WTC11 (cell line): ENCODE measurements at regions not wholly inside any gene's neighbourhood (a gene's known extent, or its start where the extent isn't known, plus 50 kb on each side); places are given as distances from the start of the nearest gene placed in this dataset.
"Not testable (repeated sequence)": the region's sequence is repeated elsewhere in the genome, so short reads cannot be mapped to it uniquely, and the experiment has no call there.

Experiments used
- CTCF ChIP-seq: fragments of 200-600 bp; IDR thresholded peaks from 2 replicates; pipeline ENCODE4 v1.8.0; 2022; ENCODE audit warnings: antibody characterized with exemption
- FOXP4 ChIP-seq: sonication (generic); formaldehyde crosslinking; IDR thresholded peaks from 2 replicates; pipeline ENCODE4 v1.8.0; 2022; ENCODE audit warnings: mild to moderate bottlenecking, missing genetic modification reagents

GRCh38 chr4:115519476-115519875, 406.1 kb upstream of the NDST4 start:
- not testable (repeated sequence) for TF ChIP-seq CTCF; FOXP4 (CRISPR knock-in tag)
